ENCODE measurements at regions not wholly inside any gene's neighbourhood (a gene's known extent, or its start where the extent isn't known, plus 50 kb on each side); places are given as distances from the start of the nearest gene placed in this dataset.
"Not testable (repeated sequence)": the region's sequence is repeated elsewhere in the genome, so short reads cannot be mapped to it uniquely, and the experiment has no call there.

DNA sequence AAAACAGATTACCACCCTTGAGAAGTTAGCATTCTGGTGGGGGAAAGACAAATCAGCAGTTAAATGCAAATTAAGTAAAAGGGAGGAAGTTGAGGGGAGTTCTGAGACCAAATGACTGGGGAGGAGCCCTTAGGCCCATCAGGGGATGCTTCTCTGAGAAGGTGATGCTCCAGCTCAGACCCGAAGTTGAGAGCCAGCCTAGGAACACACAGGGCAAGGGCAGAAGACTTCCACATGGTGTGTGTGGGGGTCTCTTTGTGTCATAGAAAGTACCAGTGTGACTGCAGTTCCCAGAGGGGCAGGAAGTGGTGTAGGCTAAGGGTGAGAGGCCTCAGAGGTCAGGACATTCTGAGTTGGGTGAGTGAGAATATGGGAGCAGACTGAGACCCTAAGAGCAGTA lies 137.3 kb downstream of the KLRB1 start:
- peak overlapping the region; percentile 65 for H3K27ac Mint-ChIP-seq
- H3K4me1 Mint-ChIP-seq, result peaks cover 21% of the 10 kb centered on the region
- not testable (repeated sequence) for H3K27me3 Mint-ChIP-seq; DNase-seq; ATAC-seq; H3K9me3 ChIP-seq (ENCODE audit: control insufficient read depth, low read length, poor library complexity, severe bottlenecking); H3K36me3 Mint-ChIP-seq (ENCODE audit: low read depth)
- peak overlapping the region; percentile 69 for H3K4me3 Mint-ChIP-seq

GRCh38 chr12:9469956-9470355 lies 137.8 kb downstream of the KLRB1 start:
- H3K4me1 Mint-ChIP-seq, result peaks cover 21% of the 10 kb centered on the region
- peak overlapping the region; percentile 65 for H3K27ac Mint-ChIP-seq
- H3K9me3 ChIP-seq (ENCODE audit: control insufficient read depth, low read length, poor library complexity, severe bottlenecking); DNase-seq; H3K36me3 Mint-ChIP-seq (ENCODE audit: low read depth); H3K27me3 Mint-ChIP-seq; ATAC-seq: not testable (repeated sequence)
- H3K4me3 Mint-ChIP-seq, result peak overlapping the region; percentile 69

DNA sequence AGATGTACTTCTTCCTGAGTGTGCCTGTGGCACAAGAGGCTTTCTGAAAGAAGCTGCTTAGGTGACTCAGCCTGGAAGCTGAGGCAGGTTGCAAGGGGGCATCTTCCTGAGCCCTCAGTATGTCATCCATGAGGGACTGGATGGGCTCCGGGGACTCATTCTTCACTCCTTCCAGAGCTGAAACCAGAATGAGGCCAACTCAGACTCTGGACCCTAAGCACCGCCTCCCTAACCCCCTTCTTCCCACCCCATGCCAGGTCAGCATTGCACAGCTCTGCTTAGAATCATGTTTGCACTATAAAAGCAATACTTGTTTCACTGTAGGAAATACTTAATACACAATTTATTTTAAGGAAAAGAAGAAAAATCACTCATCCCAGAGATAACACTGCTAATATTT lies 138.3 kb downstream of the KLRB1 start:
- Mint-ChIP-seq H3K4me1 (peaks cover 24% of the 10 kb centered on the region), H3K27ac (peak overlapping the region; percentile 65)
- not testable (repeated sequence) for H3K36me3 Mint-ChIP-seq (ENCODE audit: low read depth); ATAC-seq; H3K4me3 Mint-ChIP-seq; DNase-seq; H3K9me3 ChIP-seq (ENCODE audit: control insufficient read depth, low read length, poor library complexity, severe bottlenecking); H3K27me3 Mint-ChIP-seq

GRCh38 chr12:9468998-9469397 lies 138.7 kb downstream of the KLRB1 start:
- not testable (repeated sequence) for ATAC-seq; DNase-seq; H3K36me3 Mint-ChIP-seq (ENCODE audit: low read depth); H3K9me3 ChIP-seq (ENCODE audit: control insufficient read depth, low read length, poor library complexity, severe bottlenecking); H3K4me3 Mint-ChIP-seq; H3K27me3 Mint-ChIP-seq
- peak overlapping the region; percentile 65 for H3K27ac Mint-ChIP-seq
- peaks cover 24% of the 10 kb centered on the region for H3K4me1 Mint-ChIP-seq

DNA sequence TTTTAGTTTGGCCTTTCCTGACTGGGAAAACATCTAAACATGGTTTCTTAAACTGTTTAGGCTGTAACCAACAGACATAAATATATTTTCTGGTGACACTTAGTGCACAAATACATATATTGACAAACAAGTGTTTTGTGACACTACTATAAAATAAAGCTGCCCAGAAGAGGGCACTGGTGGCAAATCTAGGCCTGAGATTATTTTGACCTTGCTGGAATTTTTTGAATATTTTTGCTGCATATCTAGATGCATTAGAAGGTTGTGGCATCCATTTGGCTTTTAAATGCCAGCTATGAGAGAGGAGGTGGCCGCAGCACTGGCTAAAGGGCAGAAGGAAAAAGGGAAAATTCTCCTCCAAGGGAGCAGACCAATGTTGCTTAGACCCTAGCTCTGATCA lies 139.6 kb downstream of the KLRB1 start:
- H3K36me3 Mint-ChIP-seq (ENCODE audit: low read depth); H3K9me3 ChIP-seq (ENCODE audit: control insufficient read depth, low read length, poor library complexity, severe bottlenecking); H3K4me3 Mint-ChIP-seq; DNase-seq; H3K27me3 Mint-ChIP-seq: not testable (repeated sequence)
- peak; percentile 50 for ATAC-seq
- H3K27ac Mint-ChIP-seq, result peak overlapping the region; percentile 29
- peaks cover 24% of the 10 kb centered on the region for H3K4me1 Mint-ChIP-seq

GRCh38 chr12:9464408-9464807 lies 143.3 kb downstream of the KLRB1 start:
- ATAC-seq (no peak), DNase-seq (no peak)
- no peaks in the 10 kb centered on the region for H3K36me3 Mint-ChIP-seq (ENCODE audit: low read depth)
- no peaks in the 10 kb centered on the region for H3K9me3 ChIP-seq (ENCODE audit: control insufficient read depth, low read length, poor library complexity, severe bottlenecking)
- H3K4me1 Mint-ChIP-seq, result peaks cover 9% of the 10 kb centered on the region
- no peak overlapping the region for H3K4me3 Mint-ChIP-seq
- H3K27me3 Mint-ChIP-seq, result no peaks in the 10 kb centered on the region
- H3K27ac Mint-ChIP-seq, result no peak overlapping the region

DNA sequence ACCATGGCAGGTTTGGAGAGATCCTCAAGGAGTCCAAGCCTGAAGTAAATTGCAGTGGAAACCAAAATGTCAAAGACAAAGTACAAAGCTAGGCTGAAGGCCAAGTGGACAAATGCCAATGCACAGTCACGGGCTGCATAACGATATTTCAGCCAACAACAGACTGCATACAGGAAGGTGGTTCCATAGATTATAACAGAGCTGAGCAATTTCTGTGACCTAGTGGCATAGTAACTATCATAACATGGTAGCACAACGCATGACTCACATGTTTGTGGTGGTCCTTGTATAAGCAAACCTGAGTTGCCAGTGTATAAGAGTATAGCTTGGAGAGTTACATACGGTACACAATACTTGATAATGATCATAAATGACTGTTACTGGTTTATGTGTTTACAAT lies 152.2 kb downstream of the KLRB1 start:
- not testable (repeated sequence) for H3K27me3 Mint-ChIP-seq; H3K4me3 Mint-ChIP-seq; ATAC-seq; H3K9me3 ChIP-seq (ENCODE audit: control insufficient read depth, low read length, poor library complexity, severe bottlenecking); H3K36me3 Mint-ChIP-seq (ENCODE audit: low read depth); H3K4me1 Mint-ChIP-seq; H3K27ac Mint-ChIP-seq; DNase-seq

DNA sequence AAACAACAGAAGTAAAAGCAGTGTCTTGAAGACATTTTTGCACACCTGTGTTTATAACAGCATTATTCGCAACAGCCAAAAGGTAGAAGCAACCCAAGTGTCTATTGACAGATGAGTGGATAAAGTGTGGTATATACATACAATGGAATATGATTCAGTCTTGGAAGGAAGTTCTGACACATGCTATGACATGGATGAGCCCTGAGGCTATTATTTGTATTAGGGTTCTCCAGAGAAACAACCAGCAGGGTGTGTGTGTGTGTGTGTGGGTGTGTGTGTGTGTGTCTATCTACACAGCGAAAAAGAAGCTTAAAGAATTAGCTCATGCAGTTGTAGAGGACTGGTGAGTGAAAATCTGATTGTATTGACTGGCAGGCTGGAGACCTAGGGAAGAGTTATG lies 153.7 kb downstream of the KLRB1 start:
- not testable (repeated sequence) for ATAC-seq; H3K4me1 Mint-ChIP-seq; H3K27ac Mint-ChIP-seq; DNase-seq; H3K36me3 Mint-ChIP-seq (ENCODE audit: low read depth); H3K4me3 Mint-ChIP-seq; H3K27me3 Mint-ChIP-seq; H3K9me3 ChIP-seq (ENCODE audit: control insufficient read depth, low read length, poor library complexity, severe bottlenecking)

DNA sequence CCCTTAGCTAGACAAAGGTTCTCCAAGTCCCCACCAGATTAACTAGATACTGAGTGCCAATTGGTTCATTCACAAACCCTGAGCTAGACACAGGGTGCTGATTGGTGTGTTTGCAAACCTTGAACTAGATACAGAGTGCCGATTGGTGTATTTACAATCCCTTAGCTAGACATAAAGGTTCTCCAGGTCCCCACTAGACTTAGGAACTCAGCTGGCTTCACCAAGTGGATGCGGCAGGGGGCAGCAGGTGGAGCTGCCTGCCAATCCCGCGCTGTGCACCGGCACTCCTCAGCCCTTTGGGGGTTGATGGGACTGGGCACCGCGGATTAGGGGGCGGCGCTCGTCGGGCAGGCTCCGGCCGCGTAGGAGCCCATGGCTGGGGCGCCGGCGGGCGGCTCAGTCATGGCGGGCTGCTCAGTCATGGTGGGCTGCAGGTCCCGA lies 157.6 kb downstream of the KLRB1 start:
- H3K36me3 Mint-ChIP-seq (ENCODE audit: low read depth); ATAC-seq; H3K9me3 ChIP-seq (ENCODE audit: control insufficient read depth, low read length, poor library complexity, severe bottlenecking); H3K27me3 Mint-ChIP-seq; H3K4me3 Mint-ChIP-seq; H3K27ac Mint-ChIP-seq; DNase-seq: not testable (repeated sequence)
- peaks cover 11% of the 10 kb centered on the region for H3K4me1 Mint-ChIP-seq

DNA sequence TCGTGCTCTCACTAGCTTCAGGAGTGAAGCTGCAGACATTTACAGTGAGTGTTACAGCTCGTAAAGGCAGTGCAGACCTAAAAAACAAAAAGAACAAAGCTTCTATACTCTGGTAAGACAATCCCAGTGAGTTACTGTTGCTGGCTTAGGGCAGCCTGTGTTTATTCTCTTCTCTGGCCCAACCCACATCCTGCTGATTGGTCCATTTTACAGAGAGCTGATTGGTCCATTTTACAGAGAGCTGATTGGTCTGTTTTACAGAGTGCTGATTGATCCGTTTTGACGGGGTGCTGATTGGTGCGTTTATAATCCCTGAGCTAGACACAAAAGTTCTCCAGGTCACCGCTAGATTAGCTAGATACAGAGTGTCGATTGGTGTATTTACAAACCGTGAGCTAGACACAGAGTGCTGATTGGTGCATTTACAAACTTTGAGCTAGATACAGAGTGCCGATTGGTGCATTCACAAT lies 158.0 kb downstream of the KLRB1 start:
- H3K27ac Mint-ChIP-seq, result not testable (repeated sequence)

GRCh38 chr12:9449181-9449580 lies 158.5 kb downstream of the KLRB1 start:
- H3K36me3 Mint-ChIP-seq (ENCODE audit: low read depth), result no peaks in the 10 kb centered on the region
- no peak for DNase-seq
- no peaks in the 10 kb centered on the region for H3K27me3 Mint-ChIP-seq

More for the DNA sequence above, 158.0 kb downstream of the KLRB1 start:
- Mint-ChIP-seq H3K4me1 (peaks cover 11% of the 10 kb centered on the region), H3K4me3 (peak overlapping the region; percentile 99)
- not testable (repeated sequence) for ATAC-seq; H3K36me3 Mint-ChIP-seq (ENCODE audit: low read depth); H3K9me3 ChIP-seq (ENCODE audit: control insufficient read depth, low read length, poor library complexity, severe bottlenecking); H3K27me3 Mint-ChIP-seq; DNase-seq

DNA sequence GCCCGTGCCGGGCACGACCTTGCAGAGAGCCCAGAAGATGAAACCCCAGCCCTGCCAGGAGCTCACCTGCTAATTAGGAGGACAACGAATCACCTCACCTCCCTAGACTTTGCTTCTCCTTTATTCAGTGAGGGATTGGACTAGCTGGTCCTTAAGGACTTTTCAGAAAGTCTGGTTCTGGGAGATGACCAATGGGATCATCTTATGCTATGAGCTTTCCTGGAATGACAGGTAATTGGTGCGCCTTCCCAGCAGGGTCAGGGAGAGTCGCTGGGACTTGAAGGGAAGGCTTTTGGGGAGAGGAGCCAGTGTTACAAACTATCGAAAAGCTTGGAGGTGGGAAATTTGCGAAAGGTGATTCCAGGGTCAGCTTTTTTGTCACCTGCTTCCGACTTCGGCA lies 159.1 kb downstream of the KLRB1 start:
- DNase-seq; H3K27me3 Mint-ChIP-seq; ATAC-seq; H3K36me3 Mint-ChIP-seq (ENCODE audit: low read depth); H3K9me3 ChIP-seq (ENCODE audit: control insufficient read depth, low read length, poor library complexity, severe bottlenecking): not testable (repeated sequence)
- Mint-ChIP-seq H3K4me3 (peak overlapping the region; percentile 99), H3K4me1 (peaks cover 11% of the 10 kb centered on the region), H3K27ac (peak overlapping the region; percentile 97)

More at GRCh38 chr12:9449181-9449580, 158.5 kb downstream of the KLRB1 start:
- peak overlapping the region; percentile 97 for H3K27ac Mint-ChIP-seq
- H3K4me1 Mint-ChIP-seq, result peaks cover 11% of the 10 kb centered on the region
- H3K4me3 Mint-ChIP-seq, result peak overlapping the region; percentile 99
- no peaks in the 10 kb centered on the region for H3K9me3 ChIP-seq (ENCODE audit: control insufficient read depth, low read length, poor library complexity, severe bottlenecking)
- no peak for ATAC-seq

GRCh38 chr12:9447791-9448614 lies 159.7 kb downstream of the KLRB1 start:
- ATAC-seq, result peak; percentile 91
- Mint-ChIP-seq H3K27ac (peak overlapping the region; percentile 97), H3K4me3 (peak overlapping the region; percentile 99), H3K4me1 (peaks cover 11% of the 10 kb centered on the region)
- not testable (repeated sequence) for H3K9me3 ChIP-seq (ENCODE audit: control insufficient read depth, low read length, poor library complexity, severe bottlenecking); H3K27me3 Mint-ChIP-seq; H3K36me3 Mint-ChIP-seq (ENCODE audit: low read depth)
- peak; percentile 83 to 90 (median 84) for DNase-seq
